ENCODE measurements at regions not wholly inside any gene's neighbourhood (a gene's known extent, or its start where the extent isn't known, plus 50 kb on each side); places are given as distances from the start of the nearest gene placed in this dataset.

DNA sequence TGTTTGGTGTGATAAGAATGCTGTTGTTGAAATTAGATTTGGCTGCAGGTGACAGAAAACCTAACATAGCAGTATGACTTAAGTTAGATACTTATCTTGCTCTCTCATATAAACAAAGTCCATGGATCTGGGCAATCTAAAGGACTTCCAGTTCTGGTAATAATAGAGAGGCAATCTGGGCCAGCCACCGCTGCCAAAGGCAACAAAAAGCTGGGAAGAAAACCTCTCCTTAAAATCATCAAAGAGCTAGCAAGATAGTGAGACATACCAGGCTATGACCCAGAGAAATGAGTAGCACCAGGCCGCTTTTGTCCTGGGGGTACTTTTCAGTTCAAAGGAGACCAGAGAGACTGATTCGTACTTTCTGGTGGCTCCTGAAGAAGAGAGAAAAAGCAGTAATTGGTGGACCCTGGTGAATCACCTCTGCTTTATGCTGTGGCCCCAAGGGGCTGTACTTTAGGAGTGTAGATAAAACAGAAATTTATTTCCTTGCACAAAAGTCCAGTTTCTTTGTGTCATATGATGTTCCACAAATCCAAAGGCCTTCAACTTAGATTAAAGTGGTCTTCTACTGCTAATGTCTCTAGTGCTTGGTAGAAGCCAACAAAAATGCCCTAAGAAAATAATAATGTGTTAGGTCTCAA is 125.4 kb downstream of the TBX19 start:
- TF ChIP-seq EZH2 (IDR thresholded peaks at IDR 0.05; ENCODE audit: insufficient read depth, low read length), result no peak
- TF ChIP-seq, protein P1, sequence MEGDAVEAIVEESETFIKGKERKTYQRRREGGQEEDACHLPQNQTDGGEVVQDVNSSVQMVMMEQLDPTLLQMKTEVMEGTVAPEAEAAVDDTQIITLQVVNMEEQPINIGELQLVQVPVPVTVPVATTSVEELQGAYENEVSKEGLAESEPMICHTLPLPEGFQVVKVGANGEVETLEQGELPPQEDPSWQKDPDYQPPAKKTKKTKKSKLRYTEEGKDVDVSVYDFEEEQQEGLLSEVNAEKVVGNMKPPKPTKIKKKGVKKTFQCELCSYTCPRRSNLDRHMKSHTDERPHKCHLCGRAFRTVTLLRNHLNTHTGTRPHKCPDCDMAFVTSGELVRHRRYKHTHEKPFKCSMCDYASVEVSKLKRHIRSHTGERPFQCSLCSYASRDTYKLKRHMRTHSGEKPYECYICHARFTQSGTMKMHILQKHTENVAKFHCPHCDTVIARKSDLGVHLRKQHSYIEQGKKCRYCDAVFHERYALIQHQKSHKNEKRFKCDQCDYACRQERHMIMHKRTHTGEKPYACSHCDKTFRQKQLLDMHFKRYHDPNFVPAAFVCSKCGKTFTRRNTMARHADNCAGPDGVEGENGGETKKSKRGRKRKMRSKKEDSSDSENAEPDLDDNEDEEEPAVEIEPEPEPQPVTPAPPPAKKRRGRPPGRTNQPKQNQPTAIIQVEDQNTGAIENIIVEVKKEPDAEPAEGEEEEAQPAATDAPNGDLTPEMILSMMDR (IDR thresholded peaks at IDR 0.05; ENCODE audit: insufficient read depth, low read depth, low read length), result no peak
